Transverse colon (tissue), 4 donors: ENCODE measurements at regions not wholly inside any gene's neighbourhood (a gene's known extent, or its start where the extent isn't known, plus 50 kb on each side); places are given as distances from the start of the nearest gene placed in this dataset.

ENCODE experiments used
- DNase-seq: peaks from one replicate; pipeline ENCODE4 v3.0.0-alpha.2; 2019
- H3K27ac ChIP-seq, 4 donors: fragments of 200-600 bp; sonication (generic); 2 replicates each; pipeline ENCODE4 v1.5.1; 2016 to 2018; ENCODE audit warnings: inconsistent platforms in 4 of 4
- H3K27me3 ChIP-seq: fragments of 200-600 bp; sonication (generic); 2 replicates; pipeline ENCODE4 v1.5.1; 2017; ENCODE audit warnings: inconsistent platforms
- H3K36me3 ChIP-seq, 4 donors: fragments of 200-600 bp; sonication (generic); 2 replicates each; pipeline ENCODE4 v1.5.1; 2017 to 2019; ENCODE audit warnings: inconsistent platforms in 4 of 4
- H3K4me1 ChIP-seq, 4 donors: fragments of 200-600 bp; sonication (generic); 2 replicates each; pipeline ENCODE4 v1.5.1; 2017 to 2020; ENCODE audit warnings: inconsistent platforms in 4 of 4
- H3K4me3 ChIP-seq, 4 donors: fragments of 200-600 bp; sonication (generic); 1 replicate in 1 of 4; 2 replicates in 3 of 4; pipeline versions ENCODE4 v1.5.1 to v1.6.1; 2017 to 2019; ENCODE audit warnings: inconsistent platforms in 4 of 4
- H3K9me3 ChIP-seq, 2 donors: fragments of 200-600 bp; sonication (generic); 2 replicates each; pipeline ENCODE4 v1.5.1; 2017 to 2019; ENCODE audit warnings: inconsistent platforms in 2 of 2
- EP300 ChIP-seq: sonication (generic); formaldehyde crosslinking; IDR thresholded peaks from one replicate; pipeline ENCODE4 v1.6.1; 2017; ENCODE audit warnings: antibody characterized with exemption, low read depth
- POLR2A ChIP-seq: fragments of 450-650 bp; IDR thresholded peaks from one replicate; pipeline ENCODE4 v1.6.1; 2016; ENCODE audit warnings: antibody characterized with exemption, mild to moderate bottlenecking, moderate library complexity
- POLR2AphosphoS5 ChIP-seq, 3 donors: sonication (generic); formaldehyde crosslinking; IDR thresholded peaks; one replicate each; pipeline ENCODE4 v1.6.1; 2016; ENCODE audit warnings: antibody characterized with exemption in 3 of 3
- WGBS, 2 donors: methylation state at CpG; one replicate each; pipeline ENCODE4 v1.1.5; 2018; ENCODE audit warnings: low coverage in 1 of 2; 5-methylcytosine and 5-hydroxymethylcytosine counted together
- in situ Hi-C, 4 donors: fragments of 200-750 bp; cut with MboI; loops; one replicate each; pipeline versions ENCODE4 v1.15.0 to v1.15.1; 2017; ENCODE audit warnings: low sequenced_read_pairs in 3 of 4, low pct_ligation_motif_present in 1 of 4, low pct_unique_long_range_greater_than_20kb in 1 of 4
- intact Hi-C: fragments of 100-400 bp; cut with DNase I; formaldehyde crosslinking; loops from one replicate; pipeline ENCODE4 v1.15.1; 2023; ENCODE audit warnings: low total_unique reads
- TF ChIP-seq, protein P1 (sequence below), 5 experiments: fragments of 200-600 bp in 3 of 5; fragments of 450-650 bp in 2 of 5; sonication (generic) in 3 of 5; IDR thresholded peaks; 1 replicate in 2 of 5; 2 replicates in 3 of 5; pipeline ENCODE4 v1.5.1; 2016 to 2017; ENCODE audit warnings: antibody characterized with exemption in 5 of 5, inconsistent platforms in 3 of 5, mild to moderate bottlenecking in 2 of 5, moderate library complexity in 1 of 5

DNA sequence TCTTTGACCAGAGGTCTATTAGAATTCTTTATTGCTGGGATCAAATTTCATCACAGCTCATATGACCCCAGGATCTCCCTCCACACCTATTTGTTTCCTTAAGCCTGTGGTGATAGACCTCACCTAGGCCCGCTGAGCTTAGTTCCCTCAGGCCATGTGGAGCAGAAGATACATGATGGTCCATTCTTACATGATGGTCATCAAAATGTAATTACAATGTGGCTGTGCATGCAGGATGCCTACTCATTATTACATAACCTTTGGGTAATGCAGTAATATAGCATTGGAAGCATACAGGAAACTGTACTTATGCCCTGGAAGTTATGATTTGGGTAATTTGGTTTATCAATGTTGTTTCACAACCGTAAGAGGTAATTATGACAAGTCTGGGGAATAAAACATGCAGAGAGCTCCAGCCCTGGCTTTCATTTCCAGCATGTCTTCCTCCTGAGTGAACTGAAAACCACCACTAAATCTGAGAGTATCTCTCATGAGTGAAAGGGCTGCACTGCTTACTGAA lies 67.0 kb upstream of the AGA start:
- Histone ChIP-seq H3K4me1 (peaks cover 0 to 30% (median 6%) of the 10 kb centered on the region in 4 donors), H3K27me3 (no peaks in the 10 kb centered on the region), H3K9me3 (no peaks in the 10 kb centered on the region), H3K36me3 (no peaks in the 10 kb centered on the region), H3K4me3 (no peak overlapping the region), H3K27ac (peak overlapping the region in 1 of 4 donors; percentile 14)
- TF ChIP-seq POLR2AphosphoS5 (IDR thresholded peaks at IDR 0.05) (no peak), POLR2A (no peak), EP300 (no peak)
- TF ChIP-seq, protein P1, sequence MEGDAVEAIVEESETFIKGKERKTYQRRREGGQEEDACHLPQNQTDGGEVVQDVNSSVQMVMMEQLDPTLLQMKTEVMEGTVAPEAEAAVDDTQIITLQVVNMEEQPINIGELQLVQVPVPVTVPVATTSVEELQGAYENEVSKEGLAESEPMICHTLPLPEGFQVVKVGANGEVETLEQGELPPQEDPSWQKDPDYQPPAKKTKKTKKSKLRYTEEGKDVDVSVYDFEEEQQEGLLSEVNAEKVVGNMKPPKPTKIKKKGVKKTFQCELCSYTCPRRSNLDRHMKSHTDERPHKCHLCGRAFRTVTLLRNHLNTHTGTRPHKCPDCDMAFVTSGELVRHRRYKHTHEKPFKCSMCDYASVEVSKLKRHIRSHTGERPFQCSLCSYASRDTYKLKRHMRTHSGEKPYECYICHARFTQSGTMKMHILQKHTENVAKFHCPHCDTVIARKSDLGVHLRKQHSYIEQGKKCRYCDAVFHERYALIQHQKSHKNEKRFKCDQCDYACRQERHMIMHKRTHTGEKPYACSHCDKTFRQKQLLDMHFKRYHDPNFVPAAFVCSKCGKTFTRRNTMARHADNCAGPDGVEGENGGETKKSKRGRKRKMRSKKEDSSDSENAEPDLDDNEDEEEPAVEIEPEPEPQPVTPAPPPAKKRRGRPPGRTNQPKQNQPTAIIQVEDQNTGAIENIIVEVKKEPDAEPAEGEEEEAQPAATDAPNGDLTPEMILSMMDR (IDR thresholded peaks at IDR 0.05), result no peak
- no peak for DNase-seq
- in situ Hi-C loops (no loop called here), intact Hi-C loops (no loop called here)
- 65 to 67% methylated on average over 1 to 2 of the region's 2 CpGs for WGBS, 2 donors

DNA sequence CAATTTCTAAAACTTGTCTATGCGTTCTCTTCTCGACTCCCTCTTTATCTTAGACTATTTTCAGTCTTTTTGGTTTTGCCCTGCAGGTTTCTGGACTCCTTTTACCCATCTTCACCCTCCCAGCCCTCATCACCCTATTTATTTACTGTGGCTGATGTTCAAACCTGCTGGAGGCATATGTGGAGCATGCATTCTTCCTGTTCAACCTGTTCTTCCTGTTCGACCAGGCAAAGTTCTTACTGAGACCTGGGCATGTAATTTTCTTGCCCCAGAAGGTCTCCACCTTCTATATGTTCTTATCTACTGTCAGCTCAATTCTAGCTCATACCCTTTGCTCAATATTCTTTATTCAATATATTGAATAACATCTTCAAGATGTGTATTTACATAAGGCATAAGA lies 69.4 kb upstream of the AGA start:
- Histone ChIP-seq H3K27me3 (no peaks in the 10 kb centered on the region), H3K9me3 (no peaks in the 10 kb centered on the region), H3K4me3 (no peak overlapping the region), H3K27ac (peak overlapping the region; percentile 44 to 59 (median 52)), H3K4me1 (peaks cover 0 to 30% (median 6%) of the 10 kb centered on the region in 4 donors), H3K36me3 (no peaks in the 10 kb centered on the region)
- TF ChIP-seq POLR2AphosphoS5 (IDR thresholded peaks at IDR 0.05) (peak; percentile 36 to 82 (median 65)), EP300 (peak; percentile 66)
- TF ChIP-seq, protein P1 (IDR thresholded peaks at IDR 0.05), result no peak
- WGBS, 2 donors, result 53% methylated on average over 2 to 3 of the region's 3 CpGs
- intact Hi-C loops (no loop called here), in situ Hi-C loops (no loop called here)
- DNase-seq, result peak; percentile 69

DNA sequence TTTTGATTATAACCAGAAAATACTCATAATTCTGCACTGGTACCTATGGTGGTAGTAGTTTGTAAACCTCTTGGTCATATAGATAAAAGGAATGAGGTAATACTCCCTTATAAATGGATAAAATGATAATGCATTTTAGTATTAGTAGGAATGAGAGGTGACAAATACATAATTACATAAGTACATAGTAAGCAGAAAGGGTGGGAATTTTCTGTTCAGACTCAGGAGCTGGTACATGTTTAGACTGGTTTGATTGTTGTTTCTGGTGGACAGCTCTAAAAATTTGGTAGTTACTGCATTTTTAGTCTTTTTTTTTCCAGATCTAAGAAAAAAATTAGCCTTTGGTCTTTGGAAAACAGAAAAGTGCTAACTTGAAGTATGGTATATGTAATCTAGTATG lies 70.4 kb upstream of the AGA start:
- Histone ChIP-seq H3K4me3 (no peak overlapping the region), H3K4me1 (peaks cover 0 to 30% (median 6%) of the 10 kb centered on the region in 4 donors), H3K27me3 (no peaks in the 10 kb centered on the region), H3K36me3 (no peaks in the 10 kb centered on the region), H3K9me3 (no peaks in the 10 kb centered on the region), H3K27ac (peak overlapping the region in 1 of 4 donors; percentile 55)
- no peak for DNase-seq
- in situ Hi-C loops, result no loop called here
- intact Hi-C loops, result no loop called here
- no peak for TF ChIP-seq POLR2A
- TF ChIP-seq, protein P1 (IDR thresholded peaks at IDR 0.05), result no peak
- no peak for TF ChIP-seq POLR2AphosphoS5 (IDR thresholded peaks at IDR 0.05)
- TF ChIP-seq EP300, result no peak

DNA sequence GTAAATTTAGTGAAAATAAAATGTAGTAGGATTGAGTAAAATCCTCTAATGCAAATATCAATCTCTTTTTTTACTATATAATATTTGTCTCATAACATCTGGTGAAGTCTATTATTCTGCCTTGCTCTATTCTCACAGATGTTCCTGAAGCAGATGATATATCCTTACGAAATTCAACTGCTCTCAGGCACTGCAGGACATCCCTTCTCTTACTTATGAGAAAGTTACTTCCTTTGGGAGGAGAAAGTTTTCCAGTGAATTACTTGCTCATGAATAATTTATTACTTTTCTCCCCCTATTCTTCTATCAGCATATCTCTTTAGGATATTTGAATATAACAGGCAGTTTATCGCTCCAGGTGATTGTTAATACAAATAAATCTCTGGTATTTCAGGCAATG lies 75.6 kb upstream of the AGA start:
- Histone ChIP-seq H3K4me3 (no peak overlapping the region), H3K9me3 (no peaks in the 10 kb centered on the region), H3K36me3 (no peaks in the 10 kb centered on the region), H3K27me3 (no peaks in the 10 kb centered on the region), H3K27ac (no peak overlapping the region), H3K4me1 (no peaks in the 10 kb centered on the region)
- WGBS, 2 donors, result 79 to 80% methylated on average over 1 to 2 of the region's 2 CpGs
- TF ChIP-seq EP300 (no peak), POLR2A (no peak), POLR2AphosphoS5 (IDR thresholded peaks at IDR 0.05) (no peak)
- TF ChIP-seq, protein P1 (IDR thresholded peaks at IDR 0.05), result no peak
- intact Hi-C loops (no loop called here), in situ Hi-C loops (no loop called here)
- no peak for DNase-seq
